ENCODE measurements at regions not wholly inside any gene's neighbourhood (a gene's known extent, or its start where the extent isn't known, plus 50 kb on each side); places are given as distances from the start of the nearest gene placed in this dataset.

GRCh38 chr14:95424529-95424928 is 91.9 kb downstream of the SYNE3 start:
- TF ChIP-seq CTCF (IDR thresholded peaks at IDR 0.05; ENCODE audit: poor library complexity) = no peak
- no peak for TF ChIP-seq EZH2 (IDR thresholded peaks at IDR 0.05; ENCODE audit: borderline replicate concordance)
- no peak for TF ChIP-seq EZH2phosphoT487 (IDR thresholded peaks at IDR 0.05; ENCODE audit: low read depth, severe bottlenecking, unreplicated experiment)
